Thymus (tissue), 11 donors: ENCODE measurements at regions not wholly inside any gene's neighbourhood (a gene's known extent, or its start where the extent isn't known, plus 50 kb on each side); places are given as distances from the start of the nearest gene placed in this dataset.

Experiments
- DNase-seq, 9 donors: peaks; one replicate each; pipeline ENCODE4 v3.0.0-alpha.2; 2013; ENCODE audit warnings: low spot score in 9 of 9, low read depth in 6 of 9, missing footprints in 1 of 9
- H3K27ac ChIP-seq, 2 donors: one replicate each; pipeline ENCODE4 v1.5.1; 2013; ENCODE audit warnings: control low read depth in 1 of 2, low read depth in 1 of 2, low read length in 1 of 2, mild to moderate bottlenecking in 1 of 2, moderate library complexity in 1 of 2
- H3K27me3 ChIP-seq, 2 donors: one replicate each; pipeline ENCODE4 v1.5.1; 2013; ENCODE audit warnings: low read length in 1 of 2; ENCODE audit not compliant: control insufficient read depth in 2 of 2, insufficient read depth in 1 of 2
- H3K36me3 ChIP-seq, 2 donors: one replicate each; pipeline ENCODE4 v1.5.1; 2013; ENCODE audit warnings: low read length in 1 of 2, mild to moderate bottlenecking in 1 of 2, moderate library complexity in 1 of 2; ENCODE audit not compliant: control insufficient read depth in 2 of 2, insufficient read depth in 2 of 2
- H3K4me1 ChIP-seq, 2 donors: one replicate each; pipeline ENCODE4 v1.5.1; 2013; ENCODE audit warnings: low read length in 2 of 2; ENCODE audit not compliant: control insufficient read depth in 2 of 2, insufficient read depth in 2 of 2
- H3K4me3 ChIP-seq, 2 donors: one replicate each; pipeline ENCODE4 v1.5.1; 2013; ENCODE audit warnings: low read length in 2 of 2, control low read depth in 1 of 2, mild to moderate bottlenecking in 1 of 2
- H3K9me3 ChIP-seq, 2 donors: one replicate each; pipeline ENCODE4 v1.5.1; 2013; ENCODE audit warnings: low read length in 1 of 2, mild to moderate bottlenecking in 1 of 2; ENCODE audit not compliant: control insufficient read depth in 2 of 2, insufficient read depth in 1 of 2
- WGBS: extraction: QIAGEN DNeasy Blood & Tissue Kit; methylation state at CpG from one replicate; pipeline ENCODE4 v1.1.7; 2013; 5-methylcytosine and 5-hydroxymethylcytosine counted together
- donor health status: healthy.

- WGBS = 97% methylated on average over 1 of the region's 1 CpG
Observed at GRCh38 chr4:137156054-137156453, 376.2 kb downstream of the PCDH18 start.

GRCh38 chr4:137131201-137131600, 401.1 kb downstream of the PCDH18 start:
- Histone ChIP-seq H3K4me3 (no peak overlapping the region), H3K27ac (no peak overlapping the region), H3K4me1 (no peaks in the 10 kb centered on the region), H3K9me3 (no peaks in the 10 kb centered on the region), H3K36me3 (no peaks in the 10 kb centered on the region), H3K27me3 (no peaks in the 10 kb centered on the region)
- DNase-seq = no peak

More at GRCh38 chr4:137156054-137156453, 376.2 kb downstream of the PCDH18 start:
- Histone ChIP-seq H3K27me3 (no peaks in the 10 kb centered on the region), H3K36me3 (no peaks in the 10 kb centered on the region), H3K9me3 (no peaks in the 10 kb centered on the region), H3K4me1 (no peaks in the 10 kb centered on the region), H3K27ac (no peak overlapping the region), H3K4me3 (no peak overlapping the region)
- DNase-seq = no peak

- H3K27ac ChIP-seq = no peak overlapping the region
- no peaks in the 10 kb centered on the region for H3K27me3 ChIP-seq
- H3K4me3 ChIP-seq = no peak overlapping the region
- 90% methylated on average over 1 of the region's 1 CpG for WGBS
- no peaks in the 10 kb centered on the region for H3K36me3 ChIP-seq
- H3K9me3 ChIP-seq = no peaks in the 10 kb centered on the region
- no peak for DNase-seq
- no peaks in the 10 kb centered on the region for H3K4me1 ChIP-seq
Observed at GRCh38 chr4:137129845-137130244, 402.4 kb downstream of the PCDH18 start.

GRCh38 chr4:137129441-137129840, 402.9 kb downstream of the PCDH18 start:
- no peak overlapping the region for H3K27ac ChIP-seq
- WGBS = 88% methylated on average over 3 of the region's 3 CpGs
- no peak overlapping the region for H3K4me3 ChIP-seq
- no peaks in the 10 kb centered on the region for H3K36me3 ChIP-seq
- H3K4me1 ChIP-seq = no peaks in the 10 kb centered on the region
- no peaks in the 10 kb centered on the region for H3K9me3 ChIP-seq
- no peaks in the 10 kb centered on the region for H3K27me3 ChIP-seq
- DNase-seq = no peak

GRCh38 chr4:137125011-137125410, 407.3 kb downstream of the PCDH18 start:
- H3K4me3 ChIP-seq = no peak overlapping the region

GRCh38 chr4:137124278-137124932, 407.9 kb downstream of the PCDH18 start:
- H3K9me3 ChIP-seq = no peaks in the 10 kb centered on the region

More at GRCh38 chr4:137125011-137125410, 407.3 kb downstream of the PCDH18 start:
- Histone ChIP-seq H3K4me1 (no peaks in the 10 kb centered on the region), H3K27me3 (no peaks in the 10 kb centered on the region), H3K36me3 (no peaks in the 10 kb centered on the region), H3K27ac (no peak overlapping the region), H3K9me3 (no peaks in the 10 kb centered on the region)
- 78% methylated on average over 3 of the region's 3 CpGs for WGBS
- no peak for DNase-seq

GRCh38 chr4:137122876-137123275, 409.4 kb downstream of the PCDH18 start:
- Histone ChIP-seq H3K4me1 (no peaks in the 10 kb centered on the region), H3K27me3 (no peaks in the 10 kb centered on the region), H3K9me3 (no peaks in the 10 kb centered on the region), H3K36me3 (no peaks in the 10 kb centered on the region), H3K27ac (no peak overlapping the region), H3K4me3 (no peak overlapping the region)
- DNase-seq = no peak
- WGBS = 96% methylated on average over 2 of the region's 2 CpGs

More at GRCh38 chr4:137124278-137124932, 407.9 kb downstream of the PCDH18 start:
- WGBS = 77% methylated on average over 5 of the region's 5 CpGs
- H3K27me3 ChIP-seq = no peaks in the 10 kb centered on the region
- no peak overlapping the region for H3K4me3 ChIP-seq
- no peak overlapping the region for H3K27ac ChIP-seq
- H3K36me3 ChIP-seq = no peaks in the 10 kb centered on the region
- DNase-seq = peak in 1 of 9 donors; percentile 3
- H3K4me1 ChIP-seq = no peaks in the 10 kb centered on the region

- Histone ChIP-seq H3K4me1 (no peaks in the 10 kb centered on the region), H3K9me3 (no peaks in the 10 kb centered on the region), H3K36me3 (no peaks in the 10 kb centered on the region), H3K27ac (no peak overlapping the region), H3K27me3 (no peaks in the 10 kb centered on the region), H3K4me3 (no peak overlapping the region)
- WGBS = 91% methylated on average over 3 of the region's 3 CpGs
- no peak for DNase-seq
Observed at GRCh38 chr4:137116144-137116543, 416.1 kb downstream of the PCDH18 start.

- no peaks in the 10 kb centered on the region for H3K9me3 ChIP-seq
Observed at GRCh38 chr4:137106733-137107132, 425.6 kb downstream of the PCDH18 start.

More at GRCh38 chr4:137106733-137107132, 425.6 kb downstream of the PCDH18 start:
- no peak overlapping the region for H3K4me3 ChIP-seq
- DNase-seq = no peak
- H3K27ac ChIP-seq = no peak overlapping the region
- H3K36me3 ChIP-seq = no peaks in the 10 kb centered on the region
- no peaks in the 10 kb centered on the region for H3K27me3 ChIP-seq
- WGBS = 93% methylated on average over 4 of the region's 4 CpGs
- no peaks in the 10 kb centered on the region for H3K4me1 ChIP-seq
